Activated CD4-positive, alpha-beta memory T cell treated with anti-CD3 and anti-CD28 coated beads, Interleukin-2, amount 10 ng/mL, durations not matched to agents 7 days and 5 days (primary cell): ENCODE measurements at regions not wholly inside any gene's neighbourhood (a gene's known extent, or its start where the extent isn't known, plus 50 kb on each side); places are given as distances from the start of the nearest gene placed in this dataset.

Source experiments
- CTCF ChIA-PET: fragments of 350-600 bp; sonication (Branson Sonifier 250); formaldehyde crosslinking; loops from one replicate; lab custom pipeline; 2021; ENCODE audit warnings: antibody characterized with exemption, inconsistent platforms; lab: Charles Lee
- POLR2A ChIA-PET: fragments of 350-600 bp; sonication (Branson Sonifier 250); formaldehyde crosslinking; loops from one replicate; lab custom pipeline; 2021; ENCODE audit warnings: antibody characterized with exemption; lab: Charles Lee
- DNase-seq: peaks from one replicate; pipeline ENCODE4 v3.0.0-alpha.2; 2020
- H3K27ac Mint-ChIP-seq: one replicate; pipeline ENCODE4 v1.8.0; 2021; ENCODE audit warnings: mild to moderate bottlenecking, mixed read lengths
- H3K27me3 Mint-ChIP-seq: one replicate; pipeline ENCODE4 v1.8.0; 2021; ENCODE audit warnings: mixed read lengths
- H3K36me3 Mint-ChIP-seq: one replicate; pipeline ENCODE4 v1.8.0; 2021; ENCODE audit warnings: low read depth, mixed read lengths
- H3K4me1 Mint-ChIP-seq: one replicate; pipeline ENCODE4 v1.8.0; 2021; ENCODE audit warnings: mixed read lengths
- H3K4me3 Mint-ChIP-seq: one replicate; pipeline ENCODE4 v1.8.0; 2021; ENCODE audit warnings: mild to moderate bottlenecking, mixed read lengths
- H3K9me3 Mint-ChIP-seq: one replicate; pipeline ENCODE4 v1.8.0; 2021; ENCODE audit warnings: mixed read lengths

DNA sequence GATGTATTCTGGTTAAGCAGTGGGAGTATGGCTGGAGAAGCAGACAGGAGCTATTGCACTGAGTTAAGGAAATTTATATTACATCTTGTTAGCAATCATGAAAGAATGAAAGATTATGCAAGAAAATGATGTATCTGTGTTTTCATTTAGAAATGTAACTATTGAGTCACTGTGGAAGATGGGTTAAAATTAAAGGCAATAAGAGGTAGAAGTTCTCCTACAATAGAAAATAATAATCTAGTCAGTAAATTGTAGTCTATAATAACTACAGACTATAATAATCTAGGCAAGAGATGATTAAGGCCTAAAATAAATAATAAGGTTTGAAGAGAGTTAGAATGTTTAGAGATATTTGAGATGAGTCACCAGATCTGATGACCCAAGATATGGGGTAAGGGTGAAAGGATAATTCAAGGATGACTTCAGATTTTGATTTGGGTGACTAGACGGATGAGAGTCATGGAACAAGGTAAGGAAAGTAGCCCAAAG is 371.9 kb upstream of the KCNH7 start:
- H3K4me3 Mint-ChIP-seq: no peak overlapping the region
- ChIA-PET POLR2A (no interaction called here), CTCF (no interaction called here)
- no peak overlapping the region for H3K27ac Mint-ChIP-seq
- H3K4me1 Mint-ChIP-seq: no peaks in the 10 kb centered on the region
- H3K27me3 Mint-ChIP-seq: no peaks in the 10 kb centered on the region
- no peaks in the 10 kb centered on the region for H3K9me3 Mint-ChIP-seq
- H3K36me3 Mint-ChIP-seq: no peaks in the 10 kb centered on the region
- no peak for DNase-seq

DNA sequence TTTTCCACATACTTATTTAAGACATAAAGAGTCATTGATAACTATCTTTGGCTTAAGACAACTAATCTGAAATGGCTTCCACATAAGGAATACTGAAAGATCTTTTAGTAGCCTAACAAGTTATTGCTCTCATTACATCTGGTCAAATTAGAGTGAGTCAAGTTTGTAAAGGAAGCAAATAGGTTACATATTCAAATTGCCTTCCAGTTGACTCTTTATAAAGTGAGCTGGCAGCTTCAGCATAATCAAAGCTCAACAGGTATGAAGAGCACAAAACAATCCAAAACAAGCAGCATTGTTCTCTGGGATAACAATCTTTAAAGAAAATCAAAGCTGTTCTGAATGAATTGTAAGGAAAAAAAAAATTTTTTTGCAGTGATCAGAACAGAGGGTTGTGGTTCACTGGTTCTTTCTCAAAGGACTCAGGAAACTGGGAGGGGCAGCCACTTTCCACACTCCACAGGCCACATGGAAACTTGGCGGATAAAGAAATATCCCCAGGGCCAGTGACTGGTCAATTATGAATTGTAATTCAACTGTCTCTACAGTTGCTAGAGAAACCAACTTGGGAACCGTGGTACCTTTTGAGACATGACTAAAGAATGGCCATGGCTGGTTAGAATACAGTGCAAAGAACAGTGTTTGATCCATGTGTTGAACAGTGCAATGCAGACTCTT is 369.3 kb upstream of the KCNH7 start:
- no peak overlapping the region for H3K4me3 Mint-ChIP-seq
- H3K9me3 Mint-ChIP-seq: no peaks in the 10 kb centered on the region

DNA sequence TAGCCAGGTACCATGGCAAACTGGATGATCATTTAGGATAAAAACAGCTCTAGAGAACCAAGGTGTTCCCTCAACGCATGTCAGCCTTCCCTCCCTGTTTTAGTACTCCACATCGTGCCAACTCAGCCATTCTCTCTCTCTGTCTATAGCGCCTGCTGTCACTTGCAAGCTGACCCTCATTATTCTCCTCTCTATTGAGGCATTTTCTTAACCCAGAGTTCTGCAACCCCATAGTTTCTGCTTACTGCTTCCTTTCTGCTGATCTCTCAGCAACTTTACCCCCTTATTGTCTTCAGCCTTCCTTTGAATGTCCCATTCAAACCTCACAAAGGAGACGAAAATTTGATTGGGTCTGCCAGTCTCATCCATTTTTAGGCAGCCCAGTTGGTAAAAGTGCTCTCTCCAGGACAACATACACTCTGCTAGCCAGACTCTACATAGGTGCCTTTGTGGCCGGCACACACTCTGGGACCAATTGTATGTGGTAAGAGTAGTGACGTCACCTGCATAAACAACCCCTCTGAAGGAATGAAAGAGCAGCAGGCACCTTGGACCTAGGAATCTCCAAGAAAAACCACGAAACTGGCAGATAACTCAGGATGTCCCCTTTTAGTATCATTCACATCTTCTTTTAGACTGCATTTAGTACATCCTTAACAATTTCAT is 367.2 kb upstream of the KCNH7 start:
- Mint-ChIP-seq H3K4me1 (no peaks in the 10 kb centered on the region), H3K9me3 (no peaks in the 10 kb centered on the region), H3K36me3 (no peaks in the 10 kb centered on the region), H3K27me3 (no peaks in the 10 kb centered on the region), H3K4me3 (no peak overlapping the region), H3K27ac (no peak overlapping the region)
- CTCF ChIA-PET: no interaction called here
- DNase-seq: no peak
- POLR2A ChIA-PET: no interaction called here

More for the DNA sequence above, 369.3 kb upstream of the KCNH7 start:
- CTCF ChIA-PET: no interaction called here
- no peaks in the 10 kb centered on the region for H3K36me3 Mint-ChIP-seq
- H3K27ac Mint-ChIP-seq: no peak overlapping the region
- H3K27me3 Mint-ChIP-seq: no peaks in the 10 kb centered on the region
- DNase-seq: no peak
- no peaks in the 10 kb centered on the region for H3K4me1 Mint-ChIP-seq
- POLR2A ChIA-PET: no interaction called here

DNA sequence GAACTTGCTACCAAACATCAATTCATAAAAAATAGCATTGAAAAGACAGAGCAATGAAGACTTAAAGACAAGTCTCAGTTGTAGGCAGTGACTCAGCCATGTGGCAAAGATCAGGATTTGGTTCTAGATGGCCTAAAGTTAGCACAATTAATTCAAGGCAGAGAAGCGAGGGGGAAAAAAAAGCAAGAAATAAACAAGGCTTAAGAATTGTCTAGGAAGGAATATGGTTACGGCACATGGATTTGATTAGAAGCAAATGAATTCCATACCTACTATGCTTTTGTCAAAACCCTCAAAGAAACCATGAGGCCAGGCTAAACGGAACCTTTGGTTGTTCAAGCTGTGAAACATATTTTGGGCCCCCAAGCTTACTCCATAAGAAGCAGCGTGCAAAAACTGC is 362.2 kb upstream of the KCNH7 start:
- POLR2A ChIA-PET: no interaction called here
- Mint-ChIP-seq H3K4me3 (no peak overlapping the region), H3K27ac (no peak overlapping the region), H3K4me1 (no peaks in the 10 kb centered on the region), H3K27me3 (no peaks in the 10 kb centered on the region), H3K36me3 (no peaks in the 10 kb centered on the region), H3K9me3 (no peaks in the 10 kb centered on the region)
- CTCF ChIA-PET: no interaction called here
- no peak for DNase-seq

DNA sequence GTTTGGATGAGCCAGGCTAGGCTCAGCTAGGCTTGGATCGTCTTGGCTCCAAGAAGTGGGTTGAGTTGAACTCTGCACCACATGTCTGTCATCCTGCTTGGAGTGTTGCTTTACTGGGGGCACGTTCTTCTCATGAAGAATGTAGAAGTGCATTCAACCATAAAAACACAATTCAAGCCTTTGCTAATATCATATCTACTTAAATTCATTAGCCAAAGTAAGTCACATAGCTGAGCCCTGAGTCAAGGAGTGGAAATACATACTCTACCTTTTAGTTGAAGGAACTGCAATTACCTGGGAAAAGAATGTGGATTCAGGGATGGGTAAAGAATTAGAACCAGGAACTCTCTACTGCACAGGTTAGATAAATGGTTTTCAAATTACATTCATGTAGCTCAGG is 360.4 kb upstream of the KCNH7 start:
- ChIA-PET CTCF (no interaction called here), POLR2A (no interaction called here)

DNA sequence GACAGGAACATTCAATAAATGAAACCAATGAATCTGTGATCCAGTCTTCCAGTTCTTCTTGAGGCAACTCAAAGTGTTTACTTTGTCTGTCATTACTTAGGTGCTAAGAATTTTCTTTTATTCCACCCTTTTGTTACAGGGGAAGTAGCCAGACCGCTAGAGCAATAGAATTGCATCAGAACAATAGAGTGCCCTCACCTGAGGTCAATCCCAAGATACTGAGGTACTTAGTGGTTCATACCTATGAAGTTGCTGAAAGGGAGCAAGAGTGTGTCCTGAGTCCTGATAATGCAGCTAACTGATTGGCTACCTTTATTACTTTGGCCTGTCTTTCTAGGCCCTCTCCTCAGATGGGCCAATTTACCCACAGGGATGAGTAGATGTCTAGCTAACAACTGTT is 359.4 kb upstream of the KCNH7 start:
- DNase-seq: no peak
- ChIA-PET CTCF (no interaction called here), POLR2A (no interaction called here)
- no peak overlapping the region for H3K27ac Mint-ChIP-seq
- no peaks in the 10 kb centered on the region for H3K36me3 Mint-ChIP-seq
- no peak overlapping the region for H3K4me3 Mint-ChIP-seq
- no peaks in the 10 kb centered on the region for H3K4me1 Mint-ChIP-seq
- no peaks in the 10 kb centered on the region for H3K27me3 Mint-ChIP-seq
- no peaks in the 10 kb centered on the region for H3K9me3 Mint-ChIP-seq

More for the DNA sequence above, 360.4 kb upstream of the KCNH7 start:
- H3K27me3 Mint-ChIP-seq: no peaks in the 10 kb centered on the region
- H3K9me3 Mint-ChIP-seq: no peaks in the 10 kb centered on the region
- no peak overlapping the region for H3K4me3 Mint-ChIP-seq
- no peaks in the 10 kb centered on the region for H3K4me1 Mint-ChIP-seq
- DNase-seq: no peak
- H3K27ac Mint-ChIP-seq: no peak overlapping the region
- H3K36me3 Mint-ChIP-seq: no peaks in the 10 kb centered on the region

DNA sequence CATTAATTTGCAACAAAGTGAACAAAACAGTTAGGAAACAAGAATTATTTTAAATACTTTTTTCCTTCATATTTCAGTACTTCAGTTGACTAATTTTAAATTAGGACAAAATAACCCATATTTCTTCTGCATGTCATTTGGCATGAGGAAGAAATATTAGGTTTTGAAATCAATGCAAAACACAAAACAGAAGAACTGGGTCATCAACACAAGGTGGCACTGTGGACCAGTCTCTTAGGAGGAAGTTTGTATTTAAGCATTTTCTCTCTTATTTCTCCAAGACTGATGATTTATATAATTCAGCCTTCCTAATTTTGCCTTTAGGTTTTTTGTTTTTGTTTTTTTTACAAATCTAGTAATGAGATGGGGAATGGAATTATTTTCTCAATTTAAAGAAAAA is 352.8 kb upstream of the KCNH7 start:
- H3K27me3 Mint-ChIP-seq: no peaks in the 10 kb centered on the region
- no peaks in the 10 kb centered on the region for H3K36me3 Mint-ChIP-seq
- ChIA-PET POLR2A (no interaction called here), CTCF (no interaction called here)
- no peak overlapping the region for H3K4me3 Mint-ChIP-seq
- no peaks in the 10 kb centered on the region for H3K9me3 Mint-ChIP-seq
- no peaks in the 10 kb centered on the region for H3K4me1 Mint-ChIP-seq
- H3K27ac Mint-ChIP-seq: no peak overlapping the region
- DNase-seq: no peak

DNA sequence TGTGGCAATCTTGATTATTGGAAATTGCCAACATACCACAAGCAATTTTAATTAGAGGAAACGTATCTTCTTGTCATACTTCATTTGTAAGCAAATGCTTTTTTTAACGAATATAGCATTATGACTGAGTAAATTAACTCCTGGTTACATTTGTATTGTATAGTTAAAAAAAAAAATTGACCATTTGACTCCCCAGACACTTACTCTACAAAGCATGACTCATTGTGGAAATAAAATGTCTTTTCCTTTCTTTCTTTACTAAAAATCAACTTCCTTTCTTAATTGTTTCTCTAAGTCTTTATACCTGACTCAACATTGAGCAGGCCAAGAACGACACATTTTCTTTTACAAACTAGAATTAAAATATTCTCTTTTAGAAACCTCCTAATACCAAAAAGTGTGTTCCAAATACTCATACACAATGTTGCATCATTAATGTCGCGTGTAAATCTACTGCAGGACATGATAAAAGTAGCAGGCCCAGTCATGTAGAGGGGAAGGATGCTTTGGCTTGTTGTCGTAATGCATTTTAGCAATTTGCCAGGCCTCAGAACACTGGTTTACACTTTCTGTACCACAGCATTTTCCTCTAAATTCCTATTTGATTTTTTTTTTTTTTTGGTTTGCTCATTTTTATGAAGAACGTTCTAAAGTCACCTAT is 349.6 kb upstream of the KCNH7 start:
- Mint-ChIP-seq H3K4me3 (no peak overlapping the region), H3K27me3 (no peaks in the 10 kb centered on the region), H3K4me1 (no peaks in the 10 kb centered on the region), H3K27ac (no peak overlapping the region), H3K9me3 (no peaks in the 10 kb centered on the region), H3K36me3 (no peaks in the 10 kb centered on the region)
- CTCF ChIA-PET: no interaction called here
- POLR2A ChIA-PET: no interaction called here
- no peak for DNase-seq

DNA sequence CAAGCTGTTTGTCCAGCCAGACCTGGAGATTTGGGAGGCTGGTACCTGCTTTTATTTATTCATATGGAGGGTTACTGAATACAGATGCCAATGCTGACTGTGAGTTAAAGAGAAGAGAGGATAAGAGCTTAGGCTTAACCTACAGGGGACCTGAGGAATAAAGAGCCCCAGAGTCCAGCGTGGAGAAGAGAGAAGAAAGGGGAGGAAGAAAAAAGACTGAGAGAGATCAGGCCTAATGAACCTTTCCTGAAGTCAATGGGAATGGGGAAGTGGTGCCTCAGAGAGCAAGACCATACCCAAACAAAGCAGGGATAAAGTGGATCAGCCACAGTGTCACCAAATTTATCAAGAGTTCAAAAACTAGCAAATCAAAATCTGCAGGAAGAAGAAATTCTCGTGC is 348.6 kb upstream of the KCNH7 start:
- DNase-seq: no peak
- Mint-ChIP-seq H3K27me3 (no peaks in the 10 kb centered on the region), H3K4me3 (no peak overlapping the region), H3K4me1 (no peaks in the 10 kb centered on the region), H3K36me3 (no peaks in the 10 kb centered on the region), H3K9me3 (no peaks in the 10 kb centered on the region), H3K27ac (no peak overlapping the region)
- POLR2A ChIA-PET: no interaction called here
- CTCF ChIA-PET: no interaction called here

DNA sequence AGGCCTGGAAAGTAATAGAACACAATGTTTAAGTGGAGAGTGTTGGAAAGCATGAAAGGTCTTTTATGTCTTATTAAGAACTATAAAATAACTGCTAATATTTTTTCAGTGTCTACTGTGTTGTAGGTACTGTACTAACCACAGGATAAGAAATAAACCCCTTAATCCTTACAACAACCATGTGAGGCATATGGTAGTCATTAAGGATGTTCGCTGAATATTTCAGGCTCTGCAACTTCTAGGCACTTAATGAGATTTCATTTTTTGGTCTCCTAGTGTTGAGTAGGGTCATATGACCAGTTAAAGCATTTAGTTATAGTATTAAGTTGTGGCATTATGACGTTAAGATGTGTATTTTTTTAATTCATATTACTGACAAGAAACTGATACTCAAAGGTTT is 346.6 kb upstream of the KCNH7 start:
- no peaks in the 10 kb centered on the region for H3K9me3 Mint-ChIP-seq
- no peaks in the 10 kb centered on the region for H3K27me3 Mint-ChIP-seq
- no peak for DNase-seq
- CTCF ChIA-PET: no interaction called here
- POLR2A ChIA-PET: no interaction called here
- no peak overlapping the region for H3K4me3 Mint-ChIP-seq
- H3K36me3 Mint-ChIP-seq: no peaks in the 10 kb centered on the region
- no peak overlapping the region for H3K27ac Mint-ChIP-seq
- no peaks in the 10 kb centered on the region for H3K4me1 Mint-ChIP-seq

DNA sequence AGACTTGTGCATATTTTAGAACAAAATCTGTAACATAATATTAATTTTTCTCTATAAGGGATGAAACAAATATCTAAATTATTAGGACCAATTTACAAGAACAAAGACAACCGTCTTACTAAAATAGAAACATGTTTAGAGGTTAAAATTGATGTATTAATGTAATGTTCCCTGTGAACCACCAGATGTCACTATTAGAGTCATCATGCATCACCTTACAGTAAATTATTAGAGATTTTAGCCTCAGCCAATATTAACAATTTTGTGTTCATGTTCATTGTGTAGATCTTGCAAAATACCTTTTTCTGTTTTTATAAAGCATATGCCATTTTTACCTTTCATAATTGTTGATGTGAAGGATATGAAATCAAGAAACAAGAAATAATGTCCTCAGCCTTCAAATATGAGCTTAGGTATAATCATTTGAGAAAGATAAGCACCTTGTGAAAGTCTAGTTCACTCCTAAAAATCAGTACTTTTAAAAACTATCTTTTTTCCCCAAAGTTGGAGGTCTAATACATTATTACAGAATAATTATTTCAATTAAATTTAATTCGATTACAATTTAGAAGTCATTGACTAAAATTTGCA is 344.3 kb upstream of the KCNH7 start:
- Mint-ChIP-seq H3K27ac (no peak overlapping the region), H3K4me3 (no peak overlapping the region), H3K4me1 (no peaks in the 10 kb centered on the region), H3K36me3 (no peaks in the 10 kb centered on the region), H3K27me3 (no peaks in the 10 kb centered on the region), H3K9me3 (no peaks in the 10 kb centered on the region)
- POLR2A ChIA-PET: no interaction called here
- CTCF ChIA-PET: interaction anchor here (0.5 to 1.6 kb wide), 3 partner anchors 14 to 559 kb away, joined by 3 read pairs; no protein-coding TSS in a partner anchor
- no peak for DNase-seq

DNA sequence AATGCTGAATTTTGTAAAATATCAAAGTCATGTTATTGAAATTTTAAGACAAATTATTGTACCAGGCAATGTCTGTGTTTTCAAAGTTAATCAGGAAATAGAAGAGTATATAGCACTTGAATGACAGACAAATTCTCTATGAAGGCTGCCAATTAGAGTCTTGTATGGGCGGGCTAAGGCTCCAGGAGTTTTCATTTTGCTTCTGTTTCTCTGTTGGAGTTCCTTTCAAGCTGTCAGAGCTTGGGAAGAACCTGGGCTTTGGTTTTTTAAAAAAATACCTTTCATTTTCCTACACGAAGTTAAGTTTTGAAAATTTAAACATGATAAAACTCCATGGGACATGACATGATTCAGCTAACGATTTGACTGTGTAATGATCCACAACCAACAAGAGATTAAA is 339.0 kb upstream of the KCNH7 start:
- POLR2A ChIA-PET: no interaction called here
- no peak overlapping the region for H3K4me3 Mint-ChIP-seq

DNA sequence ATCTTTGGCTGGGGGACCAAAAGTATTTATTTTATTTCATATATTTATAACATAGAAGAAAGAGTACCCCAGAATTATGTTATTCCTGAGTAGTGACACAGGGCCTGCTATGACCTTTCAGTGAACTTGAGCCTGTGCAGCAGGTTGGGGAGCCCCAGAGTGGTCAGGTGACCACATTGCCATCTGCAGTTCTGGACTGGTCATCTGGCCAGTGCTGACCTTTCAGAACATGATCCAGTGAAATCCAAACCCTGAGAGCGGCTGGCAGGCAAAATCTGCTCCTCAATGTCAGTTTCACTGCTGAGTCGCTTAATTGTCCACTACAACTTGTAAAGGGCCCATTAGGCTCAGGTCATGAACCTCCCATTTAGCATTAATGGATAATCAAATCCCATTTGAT is 336.7 kb upstream of the KCNH7 start:
- POLR2A ChIA-PET: no interaction called here
- CTCF ChIA-PET: no interaction called here
- Mint-ChIP-seq H3K27ac (no peak overlapping the region), H3K36me3 (no peaks in the 10 kb centered on the region), H3K4me3 (no peak overlapping the region), H3K27me3 (no peaks in the 10 kb centered on the region), H3K9me3 (no peaks in the 10 kb centered on the region), H3K4me1 (no peaks in the 10 kb centered on the region)
- DNase-seq: no peak

More for the DNA sequence above, 339.0 kb upstream of the KCNH7 start:
- Mint-ChIP-seq H3K27ac (no peak overlapping the region), H3K4me1 (no peaks in the 10 kb centered on the region), H3K36me3 (no peaks in the 10 kb centered on the region), H3K27me3 (no peaks in the 10 kb centered on the region), H3K9me3 (no peaks in the 10 kb centered on the region)
- CTCF ChIA-PET: no interaction called here
- DNase-seq: no peak
